Stomach (tissue), 8 donors: ENCODE measurements at regions not wholly inside any gene's neighbourhood (a gene's known extent, or its start where the extent isn't known, plus 50 kb on each side); places are given as distances from the start of the nearest gene placed in this dataset.
"Not testable (repeated sequence)": the region's sequence is repeated elsewhere in the genome, so short reads cannot be mapped to it uniquely, and the experiment has no call there.

Experiments
- DNase-seq, 2 donors: peaks; one replicate each; pipeline versions ENCODE4 v3.0.0 to v3.0.0-alpha.2; 2013 to 2019
- H3K27ac ChIP-seq, 5 donors: fragments of 200-600 bp in 4 of 5; sonication (generic) in 4 of 5; one replicate each; pipeline ENCODE4 v1.5.1; 2013 to 2019; ENCODE audit warnings: mild to moderate bottlenecking in 1 of 5, moderate library complexity in 1 of 5
- H3K27me3 ChIP-seq, 3 donors: fragments of 200-600 bp; sonication (generic); one replicate each; pipeline ENCODE4 v1.5.1; 2017 to 2019; ENCODE audit warnings: mixed run types in 1 of 3
- H3K36me3 ChIP-seq, 4 donors: fragments of 200-600 bp; sonication (generic); 1 replicate in 3 of 4; 2 replicates in 1 of 4; pipeline ENCODE4 v1.5.1; 2016 to 2019
- H3K4me1 ChIP-seq, 4 donors: fragments of 200-600 bp; sonication (generic); one replicate each; pipeline ENCODE4 v1.5.1; 2016 to 2019
- H3K4me3 ChIP-seq, 4 donors: fragments of 200-600 bp; sonication (generic) in 3 of 4; one replicate each; pipeline ENCODE4 v1.5.1; 2016 to 2019; ENCODE audit warnings: mild to moderate bottlenecking in 1 of 4
- H3K9me3 ChIP-seq, 4 donors: fragments of 200-600 bp; sonication (generic); one replicate each; pipeline ENCODE4 v1.5.1; 2016 to 2019
- CTCF ChIP-seq, 7 experiments: fragments of 450-650 bp in 4 of 7; fragments of 200-600 bp in 3 of 7; sonication (generic) in 3 of 7; IDR thresholded peaks; one replicate each; pipeline ENCODE4 v1.5.1; 2016 to 2019; ENCODE audit warnings: antibody characterized with exemption in 7 of 7, control low read depth in 2 of 7, mild to moderate bottlenecking in 1 of 7
- EP300 ChIP-seq: sonication (generic); formaldehyde crosslinking; IDR thresholded peaks from one replicate; pipeline ENCODE4 v1.6.1; 2017; ENCODE audit warnings: antibody characterized with exemption
- POLR2A ChIP-seq, 4 donors: fragments of 450-650 bp; IDR thresholded peaks; one replicate each; pipeline ENCODE4 v1.6.1; 2016; ENCODE audit warnings: antibody characterized with exemption in 4 of 4, control low read depth in 2 of 4, mild to moderate bottlenecking in 1 of 4, moderate library complexity in 1 of 4
- POLR2AphosphoS5 ChIP-seq, 3 donors: sonication (generic); formaldehyde crosslinking; IDR thresholded peaks; one replicate each; pipeline ENCODE4 v1.6.1; 2016; ENCODE audit warnings: antibody characterized with exemption in 3 of 3
- WGBS, 5 donors: extraction: QIAGEN DNeasy Blood & Tissue Kit in 3 of 5; methylation state at CpG; one replicate each; pipeline versions ENCODE4 v1.1.5 to v1.1.7; 2013 to 2018; 5-methylcytosine and 5-hydroxymethylcytosine counted together
- intact Hi-C: fragments of 100-400 bp; cut with DNase I; formaldehyde crosslinking; loops from one replicate; pipeline ENCODE4 v1.15.1; 2023; ENCODE audit warnings: low total_unique reads
- donor health status: healthy with polysubstance abuse.
- donor health status: Bipolar disorder and iron deficiency.
- donor health status: healthy.

- no peaks in the 10 kb centered on the region for H3K9me3 ChIP-seq
Observed at GRCh38 chr7:145700488-145700887, 416.1 kb upstream of the CNTNAP2 start.

GRCh38 chr7:145698526-145699262 lies 417.9 kb upstream of the CNTNAP2 start:
- Histone ChIP-seq H3K27ac (no peak overlapping the region), H3K9me3 (no peaks in the 10 kb centered on the region), H3K4me1 (no peaks in the 10 kb centered on the region), H3K27me3 (no peaks in the 10 kb centered on the region), H3K4me3 (no peak overlapping the region), H3K36me3 (no peaks in the 10 kb centered on the region)
- TF ChIP-seq POLR2A (IDR thresholded peaks at IDR 0.05) = no peak
- TF ChIP-seq POLR2AphosphoS5 (IDR thresholded peaks at IDR 0.05) = no peak
- no peak for TF ChIP-seq EP300
- TF ChIP-seq CTCF (IDR thresholded peaks at IDR 0.05) = no peak
- DNase-seq = no peak
- WGBS, 5 donors = 74 to 82% (median 75%) methylated on average over 6 of the region's 6 CpGs
- intact Hi-C loops = no loop called here

More at GRCh38 chr7:145700488-145700887, 416.1 kb upstream of the CNTNAP2 start:
- Histone ChIP-seq H3K27ac (no peak overlapping the region), H3K27me3 (no peaks in the 10 kb centered on the region), H3K4me3 (no peak overlapping the region), H3K4me1 (no peaks in the 10 kb centered on the region), H3K36me3 (no peaks in the 10 kb centered on the region)
- TF ChIP-seq POLR2AphosphoS5 (IDR thresholded peaks at IDR 0.05) = no peak
- TF ChIP-seq CTCF (IDR thresholded peaks at IDR 0.05) = no peak
- no peak for TF ChIP-seq EP300
- intact Hi-C loops = no loop called here
- no peak for DNase-seq
- 63 to 70% (median 67%) methylated on average over 3 of the region's 3 CpGs for WGBS, 5 donors

GRCh38 chr7:145697412-145698107 lies 419.0 kb upstream of the CNTNAP2 start:
- H3K27ac ChIP-seq, intact Hi-C loops, H3K4me3 ChIP-seq, DNase-seq, H3K27me3 ChIP-seq, H3K36me3 ChIP-seq, H3K4me1 ChIP-seq, H3K9me3 ChIP-seq: not testable (repeated sequence)
- WGBS, 5 donors = 89 to 96% (median 96%) methylated on average over 17 to 48 of the region's 49 CpGs

GRCh38 chr7:145696071-145696470 lies 420.5 kb upstream of the CNTNAP2 start:
- Histone ChIP-seq H3K9me3 (no peaks in the 10 kb centered on the region), H3K27me3 (no peaks in the 10 kb centered on the region), H3K36me3 (no peaks in the 10 kb centered on the region), H3K4me1 (no peaks in the 10 kb centered on the region), H3K27ac (no peak overlapping the region), H3K4me3 (no peak overlapping the region)
- no peak for DNase-seq
- intact Hi-C loops = no loop called here
- TF ChIP-seq CTCF (IDR thresholded peaks at IDR 0.05) (no peak), POLR2A (IDR thresholded peaks at IDR 0.05) (no peak), POLR2AphosphoS5 (IDR thresholded peaks at IDR 0.05) (no peak), EP300 (no peak)
